ENCODE measurements at regions not wholly inside any gene's neighbourhood (a gene's known extent, or its start where the extent isn't known, plus 50 kb on each side); places are given as distances from the start of the nearest gene placed in this dataset.
A peak's percentile ranks its signal among the peaks of the same experiment; 100 is the strongest.

DNA sequence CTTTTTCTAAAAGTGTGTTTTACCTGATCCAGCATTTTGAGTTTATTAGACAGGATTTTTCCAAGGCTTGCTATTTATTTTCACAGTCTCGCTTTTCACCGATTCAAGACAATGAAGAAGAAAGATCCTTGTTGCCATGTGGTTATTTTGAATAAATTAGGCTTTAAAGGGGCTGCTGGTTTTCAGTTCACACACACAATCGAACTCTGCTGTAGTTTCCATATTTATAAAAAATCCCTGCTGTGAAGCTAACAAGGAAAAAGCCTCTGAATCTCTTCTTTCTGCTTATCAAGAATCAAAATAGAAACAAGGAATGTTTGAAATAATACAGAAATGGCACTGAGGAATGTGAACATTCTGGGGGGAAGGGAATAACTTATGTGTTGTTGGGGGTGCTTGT lies 102.5 kb upstream of the KAZN start:
- no peak overlapping the region for H3K4me3 ChIP-seq (ENCODE audit: low read depth, low read length, poor library complexity, severe bottlenecking)
- TF ChIP-seq EZH2 (IDR thresholded peaks at IDR 0.05; ENCODE audit: borderline replicate concordance, low read depth, low read length, poor library complexity, severe bottlenecking): no peak
- TF ChIP-seq, protein P1, sequence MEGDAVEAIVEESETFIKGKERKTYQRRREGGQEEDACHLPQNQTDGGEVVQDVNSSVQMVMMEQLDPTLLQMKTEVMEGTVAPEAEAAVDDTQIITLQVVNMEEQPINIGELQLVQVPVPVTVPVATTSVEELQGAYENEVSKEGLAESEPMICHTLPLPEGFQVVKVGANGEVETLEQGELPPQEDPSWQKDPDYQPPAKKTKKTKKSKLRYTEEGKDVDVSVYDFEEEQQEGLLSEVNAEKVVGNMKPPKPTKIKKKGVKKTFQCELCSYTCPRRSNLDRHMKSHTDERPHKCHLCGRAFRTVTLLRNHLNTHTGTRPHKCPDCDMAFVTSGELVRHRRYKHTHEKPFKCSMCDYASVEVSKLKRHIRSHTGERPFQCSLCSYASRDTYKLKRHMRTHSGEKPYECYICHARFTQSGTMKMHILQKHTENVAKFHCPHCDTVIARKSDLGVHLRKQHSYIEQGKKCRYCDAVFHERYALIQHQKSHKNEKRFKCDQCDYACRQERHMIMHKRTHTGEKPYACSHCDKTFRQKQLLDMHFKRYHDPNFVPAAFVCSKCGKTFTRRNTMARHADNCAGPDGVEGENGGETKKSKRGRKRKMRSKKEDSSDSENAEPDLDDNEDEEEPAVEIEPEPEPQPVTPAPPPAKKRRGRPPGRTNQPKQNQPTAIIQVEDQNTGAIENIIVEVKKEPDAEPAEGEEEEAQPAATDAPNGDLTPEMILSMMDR (conservative IDR thresholded peaks at IDR 0.05; ENCODE audit: low read depth, low read length): no peak
- intact Hi-C loops (cut with micrococcal nuclease; ENCODE audit: unreplicated experiment): no loop called here
- POLR2A ChIA-PET (ENCODE audit: low non-redundant PET): no interaction called here
- CTCF ChIA-PET: no interaction called here
- no peaks in the 10 kb centered on the region for H3K9me3 ChIP-seq (ENCODE audit: low read depth, low read length, poor library complexity, severe bottlenecking)
- no peaks in the 10 kb centered on the region for H3K36me3 ChIP-seq (ENCODE audit: insufficient read depth, low read length, poor library complexity, severe bottlenecking)
- H3K27me3 ChIP-seq (replicated peaks; ENCODE audit: insufficient read depth, low read depth, low read length, poor library complexity): no peaks in the 10 kb centered on the region
- no TSS peak for BruUV-seq (replicated peaks)
- peak overlapping the region; percentile 3 for H3K27ac ChIP-seq (ENCODE audit: low read depth, low read length, poor library complexity, severe bottlenecking)
- DNase-seq (ENCODE audit: low spot score): peak; percentile 41
- peaks cover 22% of the 10 kb centered on the region for H3K4me1 ChIP-seq (ENCODE audit: insufficient read depth, low read length, poor library complexity, severe bottlenecking)

DNA sequence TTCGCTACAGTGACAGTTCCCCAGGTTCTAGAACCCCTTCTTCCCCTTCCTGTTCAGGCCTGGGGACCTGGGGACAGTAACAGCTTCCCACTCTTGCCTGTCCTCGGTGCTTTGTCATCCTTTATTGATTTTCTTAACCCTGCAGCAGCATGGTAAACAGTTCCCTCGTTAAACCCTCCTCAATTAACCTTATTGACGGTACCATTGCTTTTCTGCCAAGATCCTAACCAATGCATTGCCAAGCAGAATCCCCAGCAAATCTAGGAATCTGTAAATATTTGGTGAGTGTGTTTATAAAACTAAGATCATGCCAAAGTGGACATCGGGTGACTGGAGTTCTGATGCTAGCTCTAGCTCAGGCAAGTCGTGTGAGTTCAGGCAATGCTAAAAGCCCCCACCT lies 99.6 kb upstream of the KAZN start:
- no peaks in the 10 kb centered on the region for H3K27me3 ChIP-seq (replicated peaks; ENCODE audit: insufficient read depth, low read depth, low read length, poor library complexity)
- BruUV-seq (replicated peaks): no TSS peak
- TF ChIP-seq EZH2 (IDR thresholded peaks at IDR 0.05; ENCODE audit: borderline replicate concordance, low read depth, low read length, poor library complexity, severe bottlenecking): no peak
- TF ChIP-seq, protein P1 (conservative IDR thresholded peaks at IDR 0.05; ENCODE audit: low read depth, low read length): no peak
- H3K4me3 ChIP-seq (ENCODE audit: low read depth, low read length, poor library complexity, severe bottlenecking): no peak overlapping the region
- no peak overlapping the region for H3K27ac ChIP-seq (ENCODE audit: low read depth, low read length, poor library complexity, severe bottlenecking)
- H3K9me3 ChIP-seq (ENCODE audit: low read depth, low read length, poor library complexity, severe bottlenecking): no peaks in the 10 kb centered on the region
- POLR2A ChIA-PET (ENCODE audit: low non-redundant PET): no interaction called here
- peaks cover 25% of the 10 kb centered on the region for H3K4me1 ChIP-seq (ENCODE audit: insufficient read depth, low read length, poor library complexity, severe bottlenecking)
- CTCF ChIA-PET: no interaction called here
- no peaks in the 10 kb centered on the region for H3K36me3 ChIP-seq (ENCODE audit: insufficient read depth, low read length, poor library complexity, severe bottlenecking)
- DNase-seq (ENCODE audit: low spot score): no peak
- intact Hi-C loops (cut with micrococcal nuclease; ENCODE audit: unreplicated experiment): no loop called here

DNA sequence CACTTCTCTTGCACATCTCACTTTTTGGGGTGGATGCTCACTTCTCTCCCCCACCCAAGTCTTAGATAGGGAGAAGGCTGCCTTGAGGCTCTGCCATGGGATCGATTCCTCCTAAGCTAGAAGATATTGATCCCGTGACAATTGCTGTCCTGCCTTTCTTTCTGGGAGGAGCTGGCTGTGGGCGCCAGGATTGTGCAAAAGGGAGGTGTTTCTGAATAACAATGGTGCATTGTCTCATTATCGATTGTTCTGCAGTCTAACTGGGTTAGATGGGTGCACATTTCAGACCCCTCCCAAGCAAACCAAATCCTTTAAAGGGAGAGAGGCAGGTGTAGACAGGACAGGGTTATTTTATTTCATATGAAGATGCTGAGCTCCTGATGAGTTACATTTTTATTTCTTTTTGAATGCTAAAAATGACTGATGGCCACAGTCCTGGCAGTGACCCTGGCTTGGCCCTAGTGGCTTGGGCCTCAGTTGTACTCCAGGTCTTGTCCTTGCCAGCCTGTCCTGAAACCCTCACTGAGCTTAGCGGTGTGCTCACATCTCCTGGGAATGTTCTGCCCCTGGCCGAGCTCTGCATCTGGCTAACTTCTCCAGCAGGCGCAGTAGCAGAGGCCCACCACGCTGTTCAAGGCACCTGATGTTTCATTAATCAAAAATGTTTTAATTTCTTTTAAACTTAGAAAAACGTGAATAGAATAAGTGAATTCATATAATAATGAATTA lies 99.0 kb upstream of the KAZN start:
- peaks cover 28% of the 10 kb centered on the region for H3K4me1 ChIP-seq (ENCODE audit: insufficient read depth, low read length, poor library complexity, severe bottlenecking)
- no peaks in the 10 kb centered on the region for H3K9me3 ChIP-seq (ENCODE audit: low read depth, low read length, poor library complexity, severe bottlenecking)
- H3K36me3 ChIP-seq (ENCODE audit: insufficient read depth, low read length, poor library complexity, severe bottlenecking): no peaks in the 10 kb centered on the region
- ChIA-PET POLR2A (ENCODE audit: low non-redundant PET) (interaction anchor here (0.6 kb wide), 1 partner anchor 21 kb away, joined by 4 read pairs; no protein-coding TSS in a partner anchor), CTCF (no interaction called here)
- no peak for DNase-seq (ENCODE audit: low spot score)
- H3K27ac ChIP-seq (ENCODE audit: low read depth, low read length, poor library complexity, severe bottlenecking): no peak overlapping the region
- no peak overlapping the region for H3K4me3 ChIP-seq (ENCODE audit: low read depth, low read length, poor library complexity, severe bottlenecking)
- BruUV-seq (replicated peaks): no TSS peak
- TF ChIP-seq, protein P1 (conservative IDR thresholded peaks at IDR 0.05; ENCODE audit: low read depth, low read length): no peak
- no peak for TF ChIP-seq EZH2 (IDR thresholded peaks at IDR 0.05; ENCODE audit: borderline replicate concordance, low read depth, low read length, poor library complexity, severe bottlenecking)
- H3K27me3 ChIP-seq (replicated peaks; ENCODE audit: insufficient read depth, low read depth, low read length, poor library complexity): no peaks in the 10 kb centered on the region
- intact Hi-C loops (cut with micrococcal nuclease; ENCODE audit: unreplicated experiment): no loop called here

Measured in A673 (cell line).